ENCODE measurements at regions not wholly inside any gene's neighbourhood (a gene's known extent, or its start where the extent isn't known, plus 50 kb on each side); places are given as distances from the start of the nearest gene placed in this dataset.

GRCh38 chr13:48851707-48852106, 124.0 kb upstream of the FNDC3A start:
- Histone ChIP-seq H2BK12ac (ENCODE audit: low read depth, low read length) (no peak overlapping the region), H3K79me2 (ENCODE audit: control insufficient read depth in 1 of 2, insufficient read depth in 2 of 2, low read length in 2 of 2) (no peaks in the 10 kb centered on the region), H2BK20ac (ENCODE audit: low read length) (no peak overlapping the region), H3K56ac (replicated peaks; ENCODE audit: insufficient read length, low read depth, low read length) (no peak overlapping the region), H3K23me2 (ENCODE audit: low read depth, low read length) (no peaks in the 10 kb centered on the region), H3K9me3 (ENCODE audit: insufficient read depth in 2 of 2, low read depth in 1 of 2, low read length in 1 of 2) (no peaks in the 10 kb centered on the region), H2AFZ (ENCODE audit: low read length) (no peak overlapping the region), H3K27ac (ENCODE audit: low read depth, low read length) (no peak overlapping the region), H4K8ac (ENCODE audit: extremely low read depth, insufficient read depth, low read length) (no peak overlapping the region), H2BK5ac (ENCODE audit: low read depth, low read length) (no peak overlapping the region), H3K14ac (ENCODE audit: insufficient read length) (no peak overlapping the region), H4K20me1 (replicated peaks in 1 of 2; ENCODE audit: control insufficient read depth in 1 of 2, insufficient read depth in 2 of 2, low read length in 2 of 2) (no peaks in the 10 kb centered on the region), H3K4me3 (ENCODE audit: extremely low read depth in 1 of 4, insufficient read depth in 2 of 4, low read depth in 3 of 4, low read length in 4 of 4) (no peak overlapping the region), H4K91ac (replicated peaks; ENCODE audit: insufficient read length, low read length) (no peak overlapping the region), H3K4me2 (ENCODE audit: insufficient read depth in 1 of 2, low read depth in 2 of 2, low read length in 2 of 2) (no peak overlapping the region), H3K27me3 (replicated peaks in 1 of 4; ENCODE audit: control insufficient read depth in 3 of 4, extremely low read depth in 1 of 4, insufficient read depth in 3 of 4, low read length in 3 of 4) (no peaks in the 10 kb centered on the region), H2BK120ac (replicated peaks; ENCODE audit: low read depth, low read length) (no peak overlapping the region), H3K4me1 (replicated peaks in 1 of 4; ENCODE audit: control insufficient read depth in 3 of 4, insufficient read depth in 4 of 4, low read length in 3 of 4) (0 out of 7 replicates have a peak, but pooled peaks cover 0 to 2% (median 0%) of the 10 kb centered on the region in 4 experiments), H3K79me1 (ENCODE audit: low read depth, low read length) (no peaks in the 10 kb centered on the region), H3K18ac (ENCODE audit: extremely low read depth, low read length) (no peak overlapping the region), H2AK5ac (ENCODE audit: low read depth, low read length) (no peak overlapping the region), H3K4ac (replicated peaks; ENCODE audit: insufficient read length, low read depth, low read length) (no peak overlapping the region), H2BK15ac (ENCODE audit: low read length) (no peak overlapping the region), H3K23ac (ENCODE audit: insufficient read length) (no peak overlapping the region), H3K9ac (replicated peaks in 1 of 4; ENCODE audit: extremely low read depth in 1 of 4, low read depth in 3 of 4, low read length in 3 of 4) (no peak overlapping the region), H3K36me3 (ENCODE audit: control insufficient read depth in 2 of 4, insufficient read depth in 4 of 4, low read length in 3 of 4) (no peaks in the 10 kb centered on the region), H4K5ac (ENCODE audit: insufficient read length, low read depth, low read length) (no peak overlapping the region)
- DNase-seq (ENCODE audit: low read depth in 1 of 2, low spot score in 2 of 2) (no peak), FAIRE-seq (no peak)
- CTCF ChIA-PET (ENCODE audit: partially characterized antibody), result interaction anchor here (0.6 kb wide), 1 partner anchor 937 kb away, joined by 4 read pairs; no protein-coding TSS in a partner anchor
- POLR2A ChIA-PET (ENCODE audit: partially characterized antibody), result no interaction called here
- WGBS, 2 experiments (ENCODE audit: extremely low coverage in 1 of 2, insufficient coverage in 1 of 2, insufficient read length in 1 of 2, insufficient replicate concordance in 2 of 2, low coverage in 1 of 2, low lambda C conversion rate in 2 of 2, missing lambda C conversion rate in 1 of 2), result 86% methylated on average over 2 of the region's 2 CpGs; no CpG with 5 or more reads in 1 of the 2 experiments
- TF ChIP-seq RAD21 (IDR thresholded peaks at IDR 0.05 in 1 of 2, conservative IDR thresholded peaks at IDR 0.05 in 1 of 2; ENCODE audit: low read depth in 2 of 2, low read length in 2 of 2), result no peak
- TF ChIP-seq SIRT6 (IDR thresholded peaks at IDR 0.05; ENCODE audit: low read length), result no peak
- no peak for TF ChIP-seq CREB1 (IDR thresholded peaks at IDR 0.05)
- TF ChIP-seq SAP30 (IDR thresholded peaks at IDR 0.05; ENCODE audit: insufficient read depth, insufficient replicate concordance, low read length), result no peak
- no peak for TF ChIP-seq HDAC6 (IDR thresholded peaks at IDR 0.05; ENCODE audit: low read depth, low read length)
